ENCODE measurements at regions not wholly inside any gene's neighbourhood (a gene's known extent, or its start where the extent isn't known, plus 50 kb on each side); places are given as distances from the start of the nearest gene placed in this dataset.

DNA sequence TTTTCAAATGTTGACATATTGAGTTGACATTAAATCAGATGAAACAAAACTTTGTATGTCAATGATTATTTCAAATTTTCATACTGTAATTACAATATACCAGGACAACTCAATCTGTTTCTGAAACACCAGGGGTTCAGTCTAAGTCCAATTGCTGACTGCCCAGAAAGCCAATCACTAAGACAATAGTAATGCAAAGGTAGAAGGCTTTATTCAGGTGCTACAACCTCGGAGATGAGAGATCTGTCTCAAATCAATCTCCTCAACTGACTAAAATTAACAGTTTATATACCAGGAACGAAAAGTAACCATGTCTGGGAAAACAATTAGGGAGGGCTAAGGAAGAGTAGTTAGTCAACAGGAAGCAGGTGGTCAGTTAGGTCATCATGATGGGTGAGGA, 1400.4 kb downstream of the SUCLG1 start:
- no peak overlapping the region for H3K4me3 ChIP-seq
- no peak for TF ChIP-seq FOXP2 (optimal IDR thresholded peaks at IDR 0.05; ENCODE audit: control extremely low read depth, extremely low read length, insufficient read depth)
- no peak for TF ChIP-seq EZH2 (IDR thresholded peaks at IDR 0.05)
- TF ChIP-seq POLR2AphosphoS5 (IDR thresholded peaks at IDR 0.05; ENCODE audit: borderline replicate concordance, low read depth, low read length) = no peak
- DNase-seq (ENCODE audit: low read depth, low spot score) = no peak
- no peak overlapping the region for H3K9ac ChIP-seq (ENCODE audit: insufficient read length)
- no peak overlapping the region for H3K27ac ChIP-seq
- H3K36me3 ChIP-seq (ENCODE audit: insufficient read depth, low read length) = no peaks in the 10 kb centered on the region
- H3K9me3 ChIP-seq (ENCODE audit: low read depth, low read length) = no peaks in the 10 kb centered on the region

- Histone ChIP-seq H3K9me3 (ENCODE audit: low read depth, low read length) (no peaks in the 10 kb centered on the region), H3K4me3 (no peak overlapping the region), H3K36me3 (ENCODE audit: insufficient read depth, low read length) (no peaks in the 10 kb centered on the region), H3K27ac (no peak overlapping the region), H3K9ac (ENCODE audit: insufficient read length) (no peak overlapping the region)
- TF ChIP-seq EZH2 (IDR thresholded peaks at IDR 0.05) (no peak), FOXP2 (optimal IDR thresholded peaks at IDR 0.05; ENCODE audit: control extremely low read depth, extremely low read length, insufficient read depth) (no peak), POLR2AphosphoS5 (IDR thresholded peaks at IDR 0.05; ENCODE audit: borderline replicate concordance, low read depth, low read length) (no peak)
- DNase-seq (ENCODE audit: low read depth, low spot score) = no peak
Measured at GRCh38 chr2:83055376-83056010, 1403.6 kb downstream of the SUCLG1 start.

GRCh38 chr2:83054751-83055150, 1404.3 kb downstream of the SUCLG1 start:
- H3K9me3 ChIP-seq (ENCODE audit: low read depth, low read length) = no peaks in the 10 kb centered on the region
- H3K36me3 ChIP-seq (ENCODE audit: insufficient read depth, low read length) = no peaks in the 10 kb centered on the region
- TF ChIP-seq EZH2 (IDR thresholded peaks at IDR 0.05) (no peak), FOXP2 (optimal IDR thresholded peaks at IDR 0.05; ENCODE audit: control extremely low read depth, extremely low read length, insufficient read depth) (no peak), POLR2AphosphoS5 (IDR thresholded peaks at IDR 0.05; ENCODE audit: borderline replicate concordance, low read depth, low read length) (no peak)
- no peak overlapping the region for H3K27ac ChIP-seq
- no peak overlapping the region for H3K4me3 ChIP-seq
- DNase-seq (ENCODE audit: low read depth, low spot score) = no peak
- H3K9ac ChIP-seq (ENCODE audit: insufficient read length) = no peak overlapping the region

- H3K27ac ChIP-seq = no peak overlapping the region
- no peaks in the 10 kb centered on the region for H3K9me3 ChIP-seq (ENCODE audit: low read depth, low read length)
- no peak overlapping the region for H3K4me3 ChIP-seq
- TF ChIP-seq EZH2 (IDR thresholded peaks at IDR 0.05) (no peak), FOXP2 (optimal IDR thresholded peaks at IDR 0.05; ENCODE audit: control extremely low read depth, extremely low read length, insufficient read depth) (no peak), POLR2AphosphoS5 (IDR thresholded peaks at IDR 0.05; ENCODE audit: borderline replicate concordance, low read depth, low read length) (no peak)
- no peak for DNase-seq (ENCODE audit: low read depth, low spot score)
- no peaks in the 10 kb centered on the region for H3K36me3 ChIP-seq (ENCODE audit: insufficient read depth, low read length)
- H3K9ac ChIP-seq (ENCODE audit: insufficient read length) = no peak overlapping the region
Measured at GRCh38 chr2:83051538-83052170, 1407.4 kb downstream of the SUCLG1 start.

DNA sequence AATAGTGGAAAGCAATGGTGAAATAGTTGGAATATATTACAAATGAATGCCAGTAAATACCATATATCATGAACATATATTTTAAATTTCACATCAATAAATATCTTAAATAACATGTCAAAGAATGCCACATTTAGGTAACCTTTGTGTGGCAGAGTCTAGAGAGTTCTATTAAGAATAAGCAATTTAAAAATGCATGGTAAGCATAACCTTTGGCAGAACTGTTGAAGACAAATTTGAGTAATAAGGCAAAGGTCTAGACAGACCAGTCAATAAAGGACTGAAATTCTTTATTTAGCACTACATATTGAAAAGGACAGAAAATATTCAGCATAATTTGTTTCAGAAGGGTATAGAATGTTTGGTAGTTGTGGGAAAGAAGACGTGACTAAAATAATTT, 1417.0 kb downstream of the SUCLG1 start:
- Histone ChIP-seq H3K4me3 (no peak overlapping the region), H3K27ac (no peak overlapping the region), H3K9ac (ENCODE audit: insufficient read length) (no peak overlapping the region), H3K36me3 (ENCODE audit: insufficient read depth, low read length) (no peaks in the 10 kb centered on the region), H3K9me3 (ENCODE audit: low read depth, low read length) (no peaks in the 10 kb centered on the region)
- DNase-seq (ENCODE audit: low read depth, low spot score) = no peak
- no peak for TF ChIP-seq POLR2AphosphoS5 (IDR thresholded peaks at IDR 0.05; ENCODE audit: borderline replicate concordance, low read depth, low read length)
- TF ChIP-seq EZH2 (IDR thresholded peaks at IDR 0.05) = no peak
- no peak for TF ChIP-seq FOXP2 (optimal IDR thresholded peaks at IDR 0.05; ENCODE audit: control extremely low read depth, extremely low read length, insufficient read depth)

DNA sequence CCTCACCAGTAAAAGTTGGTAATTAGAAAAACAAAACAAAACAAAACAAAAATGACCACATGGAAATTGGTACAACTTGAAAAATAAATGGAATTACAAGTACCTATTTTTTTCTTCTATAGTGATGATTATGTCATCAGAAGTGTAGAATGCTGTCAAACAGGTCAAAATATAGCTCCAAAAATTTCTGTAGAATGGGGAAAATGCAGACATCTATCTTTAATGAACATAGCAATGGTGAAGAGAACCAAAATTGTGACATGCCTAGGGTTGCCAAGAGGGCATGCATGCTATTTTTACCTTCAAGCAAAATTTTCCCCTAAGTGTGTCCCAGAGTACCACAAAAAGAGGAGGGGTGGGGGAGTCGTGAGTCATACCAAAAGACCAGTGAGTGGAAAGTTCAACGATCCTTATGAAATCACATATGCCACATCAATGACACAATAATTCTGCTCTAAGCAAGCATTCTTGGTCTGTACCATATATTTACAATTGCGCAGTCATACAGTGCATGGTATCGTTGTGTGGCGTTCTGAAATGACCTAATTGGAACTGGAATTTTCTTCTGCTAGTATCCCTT, 1436.4 kb downstream of the SUCLG1 start:
- no peak for DNase-seq (ENCODE audit: low read depth, low spot score)
- H3K4me3 ChIP-seq = no peak overlapping the region
- H3K9me3 ChIP-seq (ENCODE audit: low read depth, low read length) = no peaks in the 10 kb centered on the region
- H3K9ac ChIP-seq (ENCODE audit: insufficient read length) = no peak overlapping the region
- H3K36me3 ChIP-seq (ENCODE audit: insufficient read depth, low read length) = no peaks in the 10 kb centered on the region
- H3K27ac ChIP-seq = no peak overlapping the region
- TF ChIP-seq FOXP2 (optimal IDR thresholded peaks at IDR 0.05; ENCODE audit: control extremely low read depth, extremely low read length, insufficient read depth) (no peak), EZH2 (IDR thresholded peaks at IDR 0.05) (no peak), POLR2AphosphoS5 (IDR thresholded peaks at IDR 0.05; ENCODE audit: borderline replicate concordance, low read depth, low read length) (no peak)

GRCh38 chr2:83017366-83018090, 1441.6 kb downstream of the SUCLG1 start:
- TF ChIP-seq EZH2 (IDR thresholded peaks at IDR 0.05) (no peak), POLR2AphosphoS5 (IDR thresholded peaks at IDR 0.05; ENCODE audit: borderline replicate concordance, low read depth, low read length) (no peak), FOXP2 (optimal IDR thresholded peaks at IDR 0.05; ENCODE audit: control extremely low read depth, extremely low read length, insufficient read depth) (no peak)

More at GRCh38 chr2:83017366-83018090, 1441.6 kb downstream of the SUCLG1 start:
- Histone ChIP-seq H3K36me3 (ENCODE audit: insufficient read depth, low read length) (no peaks in the 10 kb centered on the region), H3K27ac (no peak overlapping the region), H3K9ac (ENCODE audit: insufficient read length) (no peak overlapping the region), H3K4me3 (no peak overlapping the region), H3K9me3 (ENCODE audit: low read depth, low read length) (no peaks in the 10 kb centered on the region)
- DNase-seq (ENCODE audit: low read depth, low spot score) = no peak

Data from SK-N-MC (cell line).